ENCODE measurements at regions not wholly inside any gene's neighbourhood (a gene's known extent, or its start where the extent isn't known, plus 50 kb on each side); places are given as distances from the start of the nearest gene placed in this dataset.

- Mint-ChIP-seq H3K36me3 (no peaks in the 10 kb centered on the region), H3K4me1 (no peaks in the 10 kb centered on the region)
- CTCF ChIA-PET: no interaction called here
Observed at GRCh38 chr6:14612016-14612980, 494.7 kb downstream of the CD83 start.

DNA sequence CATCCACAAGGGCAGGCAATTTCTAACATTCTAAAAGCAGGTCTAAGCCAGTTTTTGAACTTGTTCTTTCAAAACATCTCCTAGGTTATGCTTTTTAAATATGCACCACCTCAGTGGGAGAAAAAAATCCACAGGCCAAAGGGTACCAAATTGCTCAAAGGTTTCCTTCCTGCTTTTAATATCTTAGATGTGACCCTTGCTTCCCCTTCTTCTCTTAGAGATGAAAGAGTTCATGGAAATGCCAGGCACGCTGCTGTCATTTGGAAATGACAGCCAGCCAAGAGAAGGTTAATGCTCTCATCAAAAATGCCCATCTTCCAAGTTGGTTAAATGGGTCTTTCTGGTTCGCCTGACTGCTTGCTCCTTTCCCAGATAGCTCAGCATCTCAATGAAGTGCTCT, 497.1 kb downstream of the CD83 start:
- H3K4me3 Mint-ChIP-seq: no peak overlapping the region
- H3K27ac Mint-ChIP-seq: no peak overlapping the region
- peaks cover 8% of the 10 kb centered on the region for H3K9me3 Mint-ChIP-seq
- H3K4me1 Mint-ChIP-seq: no peaks in the 10 kb centered on the region
- no peaks in the 10 kb centered on the region for H3K36me3 Mint-ChIP-seq
- peaks cover 24% of the 10 kb centered on the region for H3K27me3 Mint-ChIP-seq
- DNase-seq: no peak
- CTCF ChIA-PET: no interaction called here

More at GRCh38 chr6:14612016-14612980, 494.7 kb downstream of the CD83 start:
- Mint-ChIP-seq H3K9me3 (peaks cover 10% of the 10 kb centered on the region), H3K27me3 (peaks cover 16% of the 10 kb centered on the region), H3K4me3 (no peak overlapping the region), H3K27ac (peak overlapping the region; percentile 13)
- DNase-seq: no peak

DNA sequence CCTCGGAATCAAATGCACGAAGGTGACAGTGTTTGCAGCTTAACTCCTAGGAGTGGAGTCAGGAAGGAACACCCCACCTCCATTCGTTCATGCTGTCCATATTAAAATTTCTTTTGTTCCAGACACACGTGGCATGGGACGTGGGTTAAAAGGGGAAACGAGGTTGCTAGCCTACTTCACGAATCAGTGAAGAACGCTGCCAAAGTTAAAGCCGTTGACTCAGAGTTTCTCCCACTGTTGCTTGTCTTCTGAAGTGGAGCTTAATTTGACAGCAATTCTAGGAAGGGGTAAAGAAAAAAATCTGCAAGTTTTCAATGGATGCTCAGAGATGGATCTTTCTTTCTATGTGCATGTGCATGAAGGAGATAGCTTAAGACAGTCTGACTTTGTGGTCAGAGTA, 499.1 kb downstream of the CD83 start:
- peaks cover 8% of the 10 kb centered on the region for H3K9me3 Mint-ChIP-seq
- no peak overlapping the region for H3K27ac Mint-ChIP-seq
- peaks cover 2% of the 10 kb centered on the region for H3K4me1 Mint-ChIP-seq
- H3K36me3 Mint-ChIP-seq: no peaks in the 10 kb centered on the region
- H3K27me3 Mint-ChIP-seq: peaks cover 35% of the 10 kb centered on the region
- CTCF ChIA-PET: no interaction called here
- no peak for DNase-seq
- H3K4me3 Mint-ChIP-seq: no peak overlapping the region

DNA sequence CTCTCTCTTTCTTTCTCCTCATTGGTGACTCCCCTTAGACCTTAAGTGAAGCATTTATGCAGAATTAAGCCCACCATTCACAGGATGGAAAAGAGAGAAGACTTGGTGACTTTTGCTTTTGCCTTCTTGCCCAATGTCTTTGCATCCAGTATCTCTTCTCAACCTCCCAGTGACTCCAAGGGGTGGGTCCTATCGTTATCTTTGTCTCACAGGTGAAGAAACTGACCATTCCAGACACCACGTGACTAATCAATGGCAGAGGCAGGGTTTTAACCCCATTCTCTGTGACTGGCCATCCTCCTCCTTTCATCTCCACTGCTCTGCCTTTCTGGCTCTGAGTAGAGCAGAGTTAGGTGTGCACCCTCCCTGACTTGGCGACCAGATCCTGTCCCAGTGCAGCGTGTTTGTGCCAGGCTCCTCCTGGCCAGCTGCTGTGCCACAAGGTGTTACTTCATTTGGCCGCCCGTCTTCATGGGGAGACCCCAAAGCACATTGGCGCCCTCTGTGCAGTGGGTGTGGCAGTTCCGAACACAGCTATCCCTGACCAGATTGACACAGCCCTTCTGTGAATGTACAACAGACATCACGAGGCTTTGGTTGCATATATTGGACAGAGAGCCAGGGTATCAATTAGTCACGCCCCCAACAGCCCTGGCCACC, 501.3 kb downstream of the CD83 start:
- Mint-ChIP-seq H3K4me1 (peaks cover 10% of the 10 kb centered on the region), H3K27me3 (peaks cover 32% of the 10 kb centered on the region), H3K4me3 (no peak overlapping the region), H3K27ac (no peak overlapping the region), H3K36me3 (no peaks in the 10 kb centered on the region), H3K9me3 (peaks cover 8% of the 10 kb centered on the region)
- CTCF ChIA-PET: no interaction called here
- no peak for DNase-seq

GRCh38 chr6:14619419-14619781, 501.8 kb downstream of the CD83 start:
- no peak overlapping the region for H3K27ac Mint-ChIP-seq
- H3K4me1 Mint-ChIP-seq: peaks cover 10% of the 10 kb centered on the region
- H3K9me3 Mint-ChIP-seq: peaks cover 8% of the 10 kb centered on the region
- no peaks in the 10 kb centered on the region for H3K36me3 Mint-ChIP-seq
- H3K4me3 Mint-ChIP-seq: no peak overlapping the region
- H3K27me3 Mint-ChIP-seq: peaks cover 32% of the 10 kb centered on the region
- no peak for DNase-seq
- CTCF ChIA-PET: interaction anchor here (0.7 kb wide), 1 partner anchor 89 kb away, joined by 3 read pairs; no protein-coding TSS in a partner anchor

DNA sequence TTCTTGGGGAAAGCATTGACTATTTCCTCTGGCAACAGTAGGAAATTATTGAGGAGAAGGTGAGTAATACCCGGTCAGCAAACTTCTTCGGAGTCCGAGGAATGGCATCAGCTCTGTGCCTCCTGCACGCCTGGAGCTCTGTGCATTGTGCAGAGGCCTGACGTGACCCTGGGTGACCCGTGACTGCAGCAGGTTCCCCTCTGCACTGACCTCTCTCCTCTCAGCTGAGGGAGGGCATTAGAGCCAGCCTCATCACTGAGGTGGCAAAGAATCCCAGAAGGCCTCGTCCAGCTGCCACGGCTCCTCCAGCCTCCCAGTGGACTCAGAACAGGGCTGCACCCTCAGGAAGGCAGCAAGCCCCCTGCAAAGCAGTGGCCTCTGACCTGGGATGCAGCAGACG, 502.9 kb downstream of the CD83 start:
- H3K27ac Mint-ChIP-seq: no peak overlapping the region
- H3K27me3 Mint-ChIP-seq: peaks cover 22% of the 10 kb centered on the region
- no peaks in the 10 kb centered on the region for H3K36me3 Mint-ChIP-seq
- peaks cover 10% of the 10 kb centered on the region for H3K4me1 Mint-ChIP-seq
- no peak overlapping the region for H3K4me3 Mint-ChIP-seq
- CTCF ChIA-PET: no interaction called here
- DNase-seq: no peak
- H3K9me3 Mint-ChIP-seq: peaks cover 4% of the 10 kb centered on the region

- no peaks in the 10 kb centered on the region for H3K36me3 Mint-ChIP-seq
- H3K4me3 Mint-ChIP-seq: no peak overlapping the region
- no peak overlapping the region for H3K27ac Mint-ChIP-seq
- H3K4me1 Mint-ChIP-seq: peaks cover 10% of the 10 kb centered on the region
- no peak for DNase-seq
- CTCF ChIA-PET: interaction anchor here (1.5 kb wide), 1 partner anchor 90 kb away, joined by 4 read pairs; no protein-coding TSS in a partner anchor
- H3K27me3 Mint-ChIP-seq: peaks cover 21% of the 10 kb centered on the region
- H3K9me3 Mint-ChIP-seq: no peaks in the 10 kb centered on the region
Observed at GRCh38 chr6:14621518-14621917, 503.9 kb downstream of the CD83 start.

DNA sequence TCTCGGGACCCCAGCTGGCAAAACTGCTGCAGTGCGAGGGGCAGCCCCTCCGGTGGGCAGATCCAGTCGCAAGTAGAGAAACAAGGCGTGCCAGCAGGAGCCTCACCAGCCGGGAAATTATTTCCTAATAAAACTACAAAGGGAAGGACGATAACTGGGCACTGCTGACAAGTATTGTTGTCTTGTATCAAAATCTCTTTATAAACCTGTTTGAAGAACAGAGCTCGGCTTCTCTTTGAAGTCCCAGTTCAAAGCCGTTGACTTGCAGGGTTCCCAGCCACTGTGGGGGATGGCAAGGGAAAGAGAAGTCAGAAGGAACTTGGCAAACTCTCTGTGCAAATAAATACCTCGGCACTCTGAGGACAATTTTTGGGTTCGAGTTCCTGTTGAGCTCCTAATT, 504.5 kb downstream of the CD83 start:
- Mint-ChIP-seq H3K4me3 (no peak overlapping the region), H3K4me1 (peaks cover 10% of the 10 kb centered on the region), H3K27me3 (peaks cover 26% of the 10 kb centered on the region), H3K27ac (no peak overlapping the region), H3K36me3 (no peaks in the 10 kb centered on the region), H3K9me3 (peaks cover 1% of the 10 kb centered on the region)
- no peak for DNase-seq
- CTCF ChIA-PET: interaction anchor here (1.5 kb wide), 1 partner anchor 89 kb away, joined by 4 read pairs; no protein-coding TSS in a partner anchor

- peaks cover 8% of the 10 kb centered on the region for H3K9me3 Mint-ChIP-seq
- no peaks in the 10 kb centered on the region for H3K36me3 Mint-ChIP-seq
- DNase-seq: no peak
- CTCF ChIA-PET: interaction anchor here (0.9 to 1.5 kb wide), 2 partner anchors 17 to 88 kb away, joined by 3 to 4 read pairs; no protein-coding TSS in a partner anchor
- no peak overlapping the region for H3K27ac Mint-ChIP-seq
- no peak overlapping the region for H3K4me3 Mint-ChIP-seq
- peaks cover 32% of the 10 kb centered on the region for H3K27me3 Mint-ChIP-seq
- peaks cover 10% of the 10 kb centered on the region for H3K4me1 Mint-ChIP-seq
Observed at GRCh38 chr6:14622909-14623505, 505.4 kb downstream of the CD83 start.

DNA sequence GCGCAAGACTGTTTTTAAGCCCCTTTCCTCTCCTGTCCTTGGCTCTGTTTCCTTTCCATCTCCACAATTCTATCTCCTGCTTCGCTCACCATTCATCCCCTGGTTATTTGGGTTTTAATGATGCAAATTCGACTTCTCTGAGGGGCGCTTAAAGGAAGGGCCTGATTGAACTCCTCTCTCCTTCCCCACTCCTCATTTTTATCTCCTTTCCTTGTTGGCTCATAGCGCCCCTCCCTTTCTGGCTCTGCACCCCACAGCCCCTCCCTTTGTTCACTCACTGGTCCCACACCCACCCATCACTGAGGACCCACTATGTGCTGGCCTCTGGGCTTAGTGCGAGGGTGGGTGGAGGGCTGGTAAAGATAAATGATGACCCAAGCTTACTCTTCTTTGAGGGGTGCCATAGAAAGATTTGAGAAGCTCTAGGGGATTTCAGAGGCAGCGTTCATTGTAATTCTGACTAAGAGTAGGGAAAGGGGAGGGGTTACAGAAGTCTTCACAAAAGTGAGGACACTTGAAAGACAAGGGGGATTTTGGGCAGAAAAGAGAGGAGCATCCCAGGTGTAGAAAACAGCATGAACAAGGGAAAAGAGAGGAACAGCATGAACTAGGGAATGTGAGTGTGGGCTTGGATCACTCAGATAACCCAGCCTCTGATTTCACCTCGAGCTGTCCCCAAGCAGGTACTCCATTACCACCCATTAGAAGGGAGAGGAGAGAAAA, 507.8 kb downstream of the CD83 start:
- Mint-ChIP-seq H3K36me3 (no peaks in the 10 kb centered on the region), H3K4me1 (peaks cover 10% of the 10 kb centered on the region), H3K27ac (no peak overlapping the region), H3K27me3 (peaks cover 39% of the 10 kb centered on the region), H3K4me3 (no peak overlapping the region), H3K9me3 (peaks cover 10% of the 10 kb centered on the region)
- DNase-seq: no peak
- CTCF ChIA-PET: no interaction called here

GRCh38 chr6:14626556-14626955, 509.0 kb downstream of the CD83 start:
- CTCF ChIA-PET: no interaction called here
- DNase-seq: no peak
- Mint-ChIP-seq H3K4me3 (no peak overlapping the region), H3K4me1 (peaks cover 8% of the 10 kb centered on the region), H3K27ac (no peak overlapping the region), H3K27me3 (peaks cover 33% of the 10 kb centered on the region), H3K9me3 (peaks cover 10% of the 10 kb centered on the region), H3K36me3 (no peaks in the 10 kb centered on the region)

- CTCF ChIA-PET: no interaction called here
Observed at GRCh38 chr6:14630016-14630415, 512.4 kb downstream of the CD83 start.

DNA sequence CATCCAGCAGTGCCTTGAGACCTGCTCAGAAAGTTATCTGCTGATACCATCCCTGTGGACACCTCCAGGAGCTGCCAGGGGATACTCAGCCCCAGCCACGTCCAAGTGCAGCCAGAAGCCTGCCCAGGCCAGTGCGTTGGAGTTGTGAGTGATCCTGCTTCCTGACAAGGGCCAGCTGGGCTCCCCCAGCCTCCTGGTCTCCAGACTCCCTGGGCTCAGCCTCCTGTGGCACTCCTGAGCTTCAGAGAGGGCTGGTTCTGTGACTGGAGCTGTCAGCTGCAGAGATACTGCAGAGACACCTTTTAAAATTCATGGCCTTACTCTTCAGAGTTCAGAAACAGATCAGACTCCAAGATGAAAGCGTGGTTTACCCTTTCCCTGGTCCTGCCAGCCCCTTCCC, 515.9 kb downstream of the CD83 start:
- H3K27me3 Mint-ChIP-seq: peaks cover 43% of the 10 kb centered on the region
- peaks cover 42% of the 10 kb centered on the region for H3K4me1 Mint-ChIP-seq
- H3K36me3 Mint-ChIP-seq: peaks cover 1% of the 10 kb centered on the region
- no peak for DNase-seq
- H3K9me3 Mint-ChIP-seq: no peaks in the 10 kb centered on the region
- peak overlapping the region; percentile 4 for H3K4me3 Mint-ChIP-seq
- CTCF ChIA-PET: no interaction called here
- H3K27ac Mint-ChIP-seq: no peak overlapping the region

More at GRCh38 chr6:14630016-14630415, 512.4 kb downstream of the CD83 start:
- Mint-ChIP-seq H3K4me1 (peaks cover 16% of the 10 kb centered on the region), H3K27ac (no peak overlapping the region), H3K36me3 (no peaks in the 10 kb centered on the region), H3K4me3 (no peak overlapping the region), H3K9me3 (peaks cover 10% of the 10 kb centered on the region), H3K27me3 (peaks cover 57% of the 10 kb centered on the region)
- DNase-seq: no peak

DNA sequence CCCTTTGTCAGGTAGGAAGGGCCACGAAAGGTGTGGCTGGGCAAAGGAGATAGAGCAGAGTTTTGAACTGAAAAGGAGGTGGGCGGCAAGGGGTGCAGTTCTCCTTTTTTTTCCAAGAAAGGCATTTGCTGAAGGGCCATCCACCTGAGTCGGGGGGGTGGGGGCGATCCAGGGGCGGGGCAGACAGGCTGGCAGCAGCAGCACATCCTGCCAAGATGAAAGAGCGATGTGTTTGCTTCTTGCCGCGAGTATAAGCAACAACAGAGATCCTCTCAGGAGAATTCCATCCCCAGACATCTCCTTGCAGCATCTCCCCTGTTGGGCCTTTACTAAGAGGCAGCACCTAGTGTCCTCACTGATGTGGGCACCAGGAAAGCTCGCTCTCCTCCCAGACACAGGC, 516.5 kb downstream of the CD83 start:
- Mint-ChIP-seq H3K4me3 (peak overlapping the region; percentile 67), H3K36me3 (peaks cover 1% of the 10 kb centered on the region), H3K27me3 (peaks cover 42% of the 10 kb centered on the region), H3K9me3 (no peaks in the 10 kb centered on the region), H3K4me1 (peaks cover 45% of the 10 kb centered on the region), H3K27ac (peak overlapping the region; percentile 93)
- peak; percentile 45 for DNase-seq
- CTCF ChIA-PET: interaction anchor here (1.2 kb wide), 1 partner anchor 31 kb away, joined by 3 read pairs; no protein-coding TSS in a partner anchor

Data from activated naive CD4-positive, alpha-beta T cell treated with anti-CD3 and anti-CD28 coated beads, Interleukin-2, amount 10 ng/mL, durations not matched to agents 7 days and 5 days (primary cell).